ENCODE measurements at regions not wholly inside any gene's neighbourhood (a gene's known extent, or its start where the extent isn't known, plus 50 kb on each side); places are given as distances from the start of the nearest gene placed in this dataset.

DNA sequence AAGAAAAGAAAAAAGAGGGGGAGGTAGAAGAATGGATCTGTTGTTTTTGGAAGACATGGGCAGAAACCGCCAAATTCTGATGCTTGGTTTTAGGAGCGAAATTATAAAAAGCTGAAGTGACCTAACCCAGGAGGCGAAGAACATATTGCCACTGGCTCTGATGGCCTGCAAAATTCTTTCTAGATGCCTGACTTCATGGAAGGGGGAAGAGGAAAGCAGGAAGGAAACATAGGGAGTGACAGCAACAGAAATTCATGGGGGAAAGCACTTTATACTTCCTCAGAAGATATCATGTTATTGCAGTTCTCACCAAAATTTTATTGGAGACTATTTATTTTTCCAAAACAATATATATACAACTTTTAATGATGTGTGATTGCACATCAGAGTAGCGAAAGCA, 213.5 kb downstream of the DLEU7 start:
- Histone ChIP-seq H3K9me3 (ENCODE audit: control insufficient read depth, low read length) (no peaks in the 10 kb centered on the region), H3K27me3 (ENCODE audit: control insufficient read depth, insufficient read depth, low read length) (no peaks in the 10 kb centered on the region), H3K36me3 (ENCODE audit: control insufficient read depth, insufficient read depth, low read length) (no peaks in the 10 kb centered on the region), H3K9ac (ENCODE audit: low read length) (no peak overlapping the region), H3K4me1 (ENCODE audit: control insufficient read depth, insufficient read depth, low read length) (peaks cover 4% of the 10 kb centered on the region), H3K4me3 (ENCODE audit: low read length) (no peak overlapping the region)

- Histone ChIP-seq H3K36me3 (ENCODE audit: control insufficient read depth, insufficient read depth, low read length) (no peaks in the 10 kb centered on the region), H3K9ac (ENCODE audit: low read length) (no peak overlapping the region), H3K9me3 (ENCODE audit: control insufficient read depth, low read length) (no peaks in the 10 kb centered on the region), H3K27me3 (ENCODE audit: control insufficient read depth, insufficient read depth, low read length) (no peaks in the 10 kb centered on the region), H3K4me1 (ENCODE audit: control insufficient read depth, insufficient read depth, low read length) (peaks cover 4% of the 10 kb centered on the region), H3K4me3 (ENCODE audit: low read length) (no peak overlapping the region)
Measured at GRCh38 chr13:50631041-50631440, 212.5 kb downstream of the DLEU7 start.

DNA sequence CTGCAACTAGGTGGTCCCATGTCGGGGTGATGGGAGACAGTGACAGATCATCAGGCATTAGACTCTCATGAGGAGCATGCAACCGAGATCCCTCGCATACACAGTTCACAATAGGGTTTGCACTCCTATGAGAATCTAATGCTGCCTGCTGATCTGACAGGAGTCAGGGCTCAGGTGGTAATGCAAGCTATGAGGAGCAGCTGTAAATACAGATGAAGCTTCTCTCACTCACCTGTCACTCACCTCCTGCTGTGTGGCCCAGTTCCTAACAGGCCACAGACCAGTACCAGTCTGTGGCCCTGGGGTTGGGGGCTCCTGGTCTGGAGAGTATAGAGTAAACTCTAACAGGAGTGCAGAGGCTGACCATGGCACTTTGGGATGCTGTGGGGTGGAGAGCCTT, 209.2 kb downstream of the DLEU7 start:
- no peak overlapping the region for H3K9ac ChIP-seq (ENCODE audit: low read length)
- peaks cover 4% of the 10 kb centered on the region for H3K4me1 ChIP-seq (ENCODE audit: control insufficient read depth, insufficient read depth, low read length)
- H3K36me3 ChIP-seq (ENCODE audit: control insufficient read depth, insufficient read depth, low read length): no peaks in the 10 kb centered on the region
- no peaks in the 10 kb centered on the region for H3K27me3 ChIP-seq (ENCODE audit: control insufficient read depth, insufficient read depth, low read length)
- no peaks in the 10 kb centered on the region for H3K9me3 ChIP-seq (ENCODE audit: control insufficient read depth, low read length)
- H3K4me3 ChIP-seq (ENCODE audit: low read length): no peak overlapping the region

DNA sequence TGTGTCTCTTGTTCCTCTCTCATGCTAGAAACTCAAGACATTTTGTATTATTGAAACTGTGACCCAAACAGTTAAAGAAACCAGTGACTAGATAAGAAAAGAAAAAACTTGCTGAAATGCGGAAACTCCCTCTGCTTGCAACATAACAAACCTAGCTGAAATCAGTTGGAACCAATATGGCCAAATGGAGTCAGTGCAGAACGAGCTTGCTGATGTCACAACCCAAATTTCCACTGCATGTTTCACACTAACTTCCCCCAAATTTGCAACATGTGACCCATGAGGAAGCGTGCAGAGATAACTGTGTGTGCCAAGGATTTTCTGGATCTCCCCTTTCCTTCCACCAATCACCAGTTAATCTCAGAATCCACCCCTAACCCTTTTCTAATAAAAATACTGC, 208.0 kb downstream of the DLEU7 start:
- Histone ChIP-seq H3K36me3 (ENCODE audit: control insufficient read depth, insufficient read depth, low read length) (no peaks in the 10 kb centered on the region), H3K4me1 (ENCODE audit: control insufficient read depth, insufficient read depth, low read length) (no peaks in the 10 kb centered on the region), H3K27me3 (ENCODE audit: control insufficient read depth, insufficient read depth, low read length) (no peaks in the 10 kb centered on the region), H3K4me3 (ENCODE audit: low read length) (no peak overlapping the region), H3K9me3 (ENCODE audit: control insufficient read depth, low read length) (no peaks in the 10 kb centered on the region), H3K9ac (ENCODE audit: low read length) (no peak overlapping the region)

DNA sequence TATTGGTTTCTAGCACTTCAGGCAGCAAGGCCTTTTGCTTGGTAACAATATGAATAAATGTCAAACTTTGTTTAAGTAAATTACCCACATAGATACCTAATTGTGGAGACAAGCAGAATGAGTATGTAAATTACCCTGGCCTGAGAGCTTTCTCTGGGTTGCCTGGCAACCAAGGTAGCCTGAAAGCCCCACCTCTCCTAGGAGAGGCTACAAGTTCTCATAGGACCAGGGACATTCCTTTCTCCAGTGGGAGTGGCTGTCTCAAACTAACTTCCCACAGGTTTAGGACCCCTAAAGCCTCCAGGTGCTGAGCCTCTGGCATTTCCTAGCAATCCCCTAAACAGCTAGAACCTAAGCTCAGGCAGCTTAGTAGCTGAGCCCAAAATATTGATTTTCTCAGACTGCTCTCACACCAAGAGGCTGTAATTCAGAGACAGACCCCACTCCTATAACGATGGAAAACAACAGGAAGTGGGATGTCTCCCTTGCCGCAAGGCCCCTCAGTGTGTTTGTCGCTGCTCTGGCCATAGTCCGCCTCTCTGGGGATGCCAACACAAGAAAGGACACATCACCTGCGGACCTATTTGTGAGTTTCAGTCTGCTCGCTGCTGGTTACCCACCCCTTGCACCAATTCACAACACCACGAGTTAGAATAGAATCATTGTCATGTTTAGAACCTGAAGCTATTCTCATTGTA, 207.3 kb downstream of the DLEU7 start:
- H3K4me1 ChIP-seq (ENCODE audit: control insufficient read depth, insufficient read depth, low read length): no peaks in the 10 kb centered on the region
- no peaks in the 10 kb centered on the region for H3K9me3 ChIP-seq (ENCODE audit: control insufficient read depth, low read length)
- no peaks in the 10 kb centered on the region for H3K27me3 ChIP-seq (ENCODE audit: control insufficient read depth, insufficient read depth, low read length)
- no peaks in the 10 kb centered on the region for H3K36me3 ChIP-seq (ENCODE audit: control insufficient read depth, insufficient read depth, low read length)
- H3K9ac ChIP-seq (ENCODE audit: low read length): no peak overlapping the region
- no peak overlapping the region for H3K4me3 ChIP-seq (ENCODE audit: low read length)

DNA sequence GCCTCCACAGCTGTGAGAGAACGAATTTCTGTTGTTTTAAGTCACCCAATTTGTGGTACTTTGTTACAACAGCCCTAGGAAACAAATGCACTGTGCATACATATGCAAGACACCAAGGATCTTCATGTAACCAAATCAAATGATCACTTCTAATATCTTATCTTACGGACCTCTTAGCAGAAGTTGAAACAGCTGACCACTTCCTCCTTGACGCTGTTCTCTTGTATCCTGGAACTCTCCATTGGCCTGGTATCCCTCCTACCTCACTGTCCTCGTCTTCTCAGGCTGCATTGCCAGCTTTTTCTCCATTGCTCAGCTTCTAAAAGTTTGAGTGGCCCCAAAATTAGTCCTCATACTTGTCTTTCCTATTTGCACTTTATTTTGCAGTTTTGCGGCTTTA, 200.4 kb downstream of the DLEU7 start:
- Histone ChIP-seq H3K27me3 (ENCODE audit: control insufficient read depth, insufficient read depth, low read length) (no peaks in the 10 kb centered on the region), H3K4me1 (ENCODE audit: control insufficient read depth, insufficient read depth, low read length) (no peaks in the 10 kb centered on the region), H3K4me3 (ENCODE audit: low read length) (no peak overlapping the region), H3K9ac (ENCODE audit: low read length) (no peak overlapping the region), H3K9me3 (ENCODE audit: control insufficient read depth, low read length) (no peaks in the 10 kb centered on the region), H3K36me3 (ENCODE audit: control insufficient read depth, insufficient read depth, low read length) (no peaks in the 10 kb centered on the region)

- Histone ChIP-seq H3K4me3 (ENCODE audit: low read length) (no peak overlapping the region), H3K27me3 (ENCODE audit: control insufficient read depth, insufficient read depth, low read length) (no peaks in the 10 kb centered on the region), H3K4me1 (ENCODE audit: control insufficient read depth, insufficient read depth, low read length) (no peaks in the 10 kb centered on the region), H3K36me3 (ENCODE audit: control insufficient read depth, insufficient read depth, low read length) (no peaks in the 10 kb centered on the region), H3K9ac (ENCODE audit: low read length) (no peak overlapping the region), H3K9me3 (ENCODE audit: control insufficient read depth, low read length) (no peaks in the 10 kb centered on the region)
Measured at GRCh38 chr13:50644081-50644871, 199.2 kb downstream of the DLEU7 start.

DNA sequence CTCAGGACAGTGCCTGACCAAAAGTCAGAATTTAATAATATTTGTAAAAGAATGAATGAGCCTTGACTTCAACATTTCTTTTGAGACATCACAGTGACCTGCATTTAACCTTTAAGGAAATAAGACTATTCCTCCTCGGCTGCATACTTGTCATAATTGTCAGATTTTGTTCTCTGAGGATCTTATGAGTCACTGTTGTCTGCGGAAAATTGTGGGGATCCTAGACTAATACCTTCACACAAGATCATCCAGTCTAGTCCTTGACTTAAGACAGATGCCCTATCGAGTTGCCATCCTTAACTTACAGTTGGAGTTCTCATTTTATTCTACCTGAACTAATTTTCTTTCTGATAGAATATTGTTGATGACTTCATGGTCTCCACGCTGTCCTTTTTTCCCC, 198.4 kb downstream of the DLEU7 start:
- Histone ChIP-seq H3K4me1 (ENCODE audit: control insufficient read depth, insufficient read depth, low read length) (no peaks in the 10 kb centered on the region), H3K27me3 (ENCODE audit: control insufficient read depth, insufficient read depth, low read length) (no peaks in the 10 kb centered on the region), H3K4me3 (ENCODE audit: low read length) (no peak overlapping the region), H3K9me3 (ENCODE audit: control insufficient read depth, low read length) (no peaks in the 10 kb centered on the region), H3K9ac (ENCODE audit: low read length) (no peak overlapping the region), H3K36me3 (ENCODE audit: control insufficient read depth, insufficient read depth, low read length) (no peaks in the 10 kb centered on the region)

DNA sequence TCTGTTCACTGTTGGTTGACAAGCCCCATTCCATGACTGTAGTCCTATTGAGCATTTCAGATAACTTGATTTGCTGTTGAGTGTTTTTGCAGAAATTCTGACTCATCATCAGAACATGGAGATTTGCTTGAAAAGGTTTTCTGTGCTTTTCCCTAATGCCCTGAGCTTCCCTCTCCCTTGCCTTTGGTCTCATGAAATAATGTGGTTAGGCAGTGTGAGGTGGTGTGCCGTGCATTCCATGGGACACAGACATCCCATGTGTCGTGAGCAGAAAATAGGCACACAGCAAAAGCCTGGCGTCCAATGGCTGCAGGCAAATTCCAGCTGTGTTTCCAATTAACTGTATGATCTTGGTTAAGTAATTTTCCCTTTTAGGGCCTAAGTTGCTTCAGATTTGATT, 197.4 kb downstream of the DLEU7 start:
- Histone ChIP-seq H3K27me3 (ENCODE audit: control insufficient read depth, insufficient read depth, low read length) (no peaks in the 10 kb centered on the region), H3K9ac (ENCODE audit: low read length) (no peak overlapping the region), H3K4me1 (ENCODE audit: control insufficient read depth, insufficient read depth, low read length) (no peaks in the 10 kb centered on the region), H3K4me3 (ENCODE audit: low read length) (no peak overlapping the region), H3K9me3 (ENCODE audit: control insufficient read depth, low read length) (no peaks in the 10 kb centered on the region), H3K36me3 (ENCODE audit: control insufficient read depth, insufficient read depth, low read length) (no peaks in the 10 kb centered on the region)

- H3K4me1 ChIP-seq (ENCODE audit: control insufficient read depth, insufficient read depth, low read length): no peaks in the 10 kb centered on the region
Measured at GRCh38 chr13:50649211-50649610, 194.3 kb downstream of the DLEU7 start.

DNA sequence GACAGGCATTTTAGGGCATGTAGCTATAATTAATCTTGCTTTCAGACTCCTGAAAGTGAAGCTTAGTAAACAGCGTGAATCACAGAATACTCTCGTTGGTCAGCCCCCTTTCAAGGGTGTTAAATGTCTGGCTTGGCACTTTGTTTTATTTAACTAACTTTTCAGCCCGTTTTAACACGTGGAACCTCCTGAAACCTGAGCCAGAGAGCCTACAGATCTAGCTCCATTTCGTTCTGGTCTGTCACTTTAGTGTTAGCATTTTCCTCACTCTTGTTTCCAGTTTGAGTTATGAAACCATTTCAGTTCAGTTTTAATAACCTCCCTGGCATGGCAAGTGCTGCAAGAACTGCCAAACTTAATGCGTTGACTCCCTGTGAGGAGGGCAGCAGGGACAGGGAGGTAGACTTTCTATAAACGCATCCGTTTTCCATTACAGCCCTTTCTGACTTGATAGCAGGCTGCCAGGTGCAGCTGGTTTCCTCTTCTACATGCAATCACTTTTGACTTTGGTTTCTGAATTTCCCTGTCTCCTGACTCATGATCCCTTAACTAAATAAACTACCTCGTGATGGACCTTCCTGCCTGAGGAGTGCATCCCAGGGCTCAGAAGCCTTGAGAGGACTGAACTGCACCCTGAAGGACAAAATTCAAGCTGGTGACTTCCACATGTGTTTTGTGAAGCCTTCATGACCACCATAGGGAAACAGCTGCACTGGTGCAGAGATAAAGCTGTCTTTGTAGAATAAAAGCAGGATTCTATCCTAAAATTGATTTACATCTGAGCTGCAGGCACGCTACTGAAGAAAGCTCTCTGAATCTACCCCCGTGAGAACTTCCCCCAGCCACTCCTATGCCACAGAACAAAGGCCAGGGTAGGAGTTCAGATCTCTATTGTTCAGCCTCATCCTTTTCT, 192.6 kb downstream of the DLEU7 start:
- H3K4me3 ChIP-seq (ENCODE audit: low read length): no peak overlapping the region

More at GRCh38 chr13:50649211-50649610, 194.3 kb downstream of the DLEU7 start:
- H3K36me3 ChIP-seq (ENCODE audit: control insufficient read depth, insufficient read depth, low read length): no peaks in the 10 kb centered on the region
- H3K9me3 ChIP-seq (ENCODE audit: control insufficient read depth, low read length): no peaks in the 10 kb centered on the region
- H3K4me3 ChIP-seq (ENCODE audit: low read length): no peak overlapping the region
- H3K27me3 ChIP-seq (ENCODE audit: control insufficient read depth, insufficient read depth, low read length): no peaks in the 10 kb centered on the region
- no peak overlapping the region for H3K9ac ChIP-seq (ENCODE audit: low read length)

GRCh38 chr13:50651922-50652321, 191.6 kb downstream of the DLEU7 start:
- no peaks in the 10 kb centered on the region for H3K27me3 ChIP-seq (ENCODE audit: control insufficient read depth, insufficient read depth, low read length)
- H3K9ac ChIP-seq (ENCODE audit: low read length): no peak overlapping the region
- no peak overlapping the region for H3K4me3 ChIP-seq (ENCODE audit: low read length)
- H3K9me3 ChIP-seq (ENCODE audit: control insufficient read depth, low read length): no peaks in the 10 kb centered on the region
- no peaks in the 10 kb centered on the region for H3K4me1 ChIP-seq (ENCODE audit: control insufficient read depth, insufficient read depth, low read length)
- no peaks in the 10 kb centered on the region for H3K36me3 ChIP-seq (ENCODE audit: control insufficient read depth, insufficient read depth, low read length)

More for the DNA sequence above, 192.6 kb downstream of the DLEU7 start:
- H3K36me3 ChIP-seq (ENCODE audit: control insufficient read depth, insufficient read depth, low read length): no peaks in the 10 kb centered on the region
- H3K9ac ChIP-seq (ENCODE audit: low read length): no peak overlapping the region
- H3K27me3 ChIP-seq (ENCODE audit: control insufficient read depth, insufficient read depth, low read length): no peaks in the 10 kb centered on the region
- H3K9me3 ChIP-seq (ENCODE audit: control insufficient read depth, low read length): no peaks in the 10 kb centered on the region
- no peaks in the 10 kb centered on the region for H3K4me1 ChIP-seq (ENCODE audit: control insufficient read depth, insufficient read depth, low read length)
